H1 (cell line): ENCODE measurements at regions not wholly inside any gene's neighbourhood (a gene's known extent, or its start where the extent isn't known, plus 50 kb on each side); places are given as distances from the start of the nearest gene placed in this dataset.

Experiments
- CBX5 ChIP-seq: fragments of 300-800, 300-1000 bp; sonication (generic); IDR thresholded peaks from 2 replicates; pipeline ENCODE4 v1.7.1; 2016; ENCODE audit warnings: antibody characterized with exemption, low read length, low read depth
- CEBPB ChIP-seq: IDR thresholded peaks from 2 replicates; pipeline ENCODE4 v1.6.1; 2012; ENCODE audit warnings: low read depth, low read length
- KDM4A ChIP-seq: IDR thresholded peaks from one replicate; pipeline ENCODE4 v1.7.1; 2012; ENCODE audit warnings: low read depth, mild to moderate bottlenecking, moderate library complexity, low read length, inconsistent platforms; ENCODE audit not compliant: severe bottlenecking
- TBP ChIP-seq: IDR thresholded peaks from 2 replicates; pipeline ENCODE4 v1.6.1; 2011; ENCODE audit warnings: low read depth, low read length, improper control_type of control experiment
- TCF12 ChIP-seq: IDR thresholded peaks from 2 replicates; pipeline ENCODE4 v1.6.1; 2011; ENCODE audit warnings: low read depth, mild to moderate bottlenecking, low read length

- TF ChIP-seq KDM4A, result no peak
- TF ChIP-seq TBP, result no peak
- no peak for TF ChIP-seq CBX5
- no peak for TF ChIP-seq CEBPB
- no peak for TF ChIP-seq TCF12
- TF ChIP-seq, all 59 proteins: peak for 0
Observed at GRCh38 chr3:102206511-102207031, 228.2 kb upstream of the ZPLD1 start (continued).
